SU-DHL-6 (cell line): ENCODE measurements at regions not wholly inside any gene's neighbourhood (a gene's known extent, or its start where the extent isn't known, plus 50 kb on each side); places are given as distances from the start of the nearest gene placed in this dataset.

Experiments
- H2AFZ ChIP-seq: fragments of 200-600 bp; sonication (generic); 2 replicates; pipeline ENCODE4 v1.6.1; 2014; ENCODE audit warnings: low read depth, mild to moderate bottlenecking, moderate library complexity, mixed read lengths, antibody characterized with exemption, low read length; ENCODE audit not compliant: severe bottlenecking
- H3F3A ChIP-seq: fragments of 200-600 bp; shearing (Covaris generic); 2 replicates; pipeline ENCODE4 v1.6.0; 2016; ENCODE audit warnings: antibody characterized with exemption, mild to moderate bottlenecking; ENCODE audit not compliant: insufficient read depth
- H3K27ac ChIP-seq: fragments of 200-600 bp; sonication (generic); 2 replicates; pipeline ENCODE4 v1.5.1; 2016; ENCODE audit warnings: low read depth, mild to moderate bottlenecking, low read length, moderate library complexity, mixed read lengths
- H3K27me3 ChIP-seq: fragments of 200-600 bp; sonication (generic), shearing (Covaris generic); 2 replicates; pipeline ENCODE4 v1.6.0; 2014; ENCODE audit warnings: mild to moderate bottlenecking, low read length
- H3K36me3 ChIP-seq: fragments of 200-600 bp; sonication (generic); 2 replicates; pipeline ENCODE4 v1.6.1; 2014; ENCODE audit warnings: mild to moderate bottlenecking, low read length, mixed read lengths
- H3K4me2 ChIP-seq: fragments of 300-600, 200-600 bp; shearing (Covaris generic), sonication (generic); 2 replicates; pipeline ENCODE4 v1.6.0; 2014; ENCODE audit warnings: low read length, low read depth, mild to moderate bottlenecking; ENCODE audit not compliant: poor library complexity, severe bottlenecking
- H3K4me3 ChIP-seq: fragments of 200-600 bp; sonication (generic); 2 replicates; pipeline ENCODE4 v1.5.1; 2014; ENCODE audit warnings: antibody characterized with exemption, low read length, mild to moderate bottlenecking, mixed read lengths; ENCODE audit not compliant: insufficient read depth, poor library complexity, severe bottlenecking
- H3K79me2 ChIP-seq: fragments of 200-600 bp; sonication (generic); 2 replicates; pipeline ENCODE4 v1.6.1; 2014; ENCODE audit warnings: mild to moderate bottlenecking, low read length, moderate library complexity; ENCODE audit not compliant: insufficient read depth
- H3K9ac ChIP-seq: fragments of 200-600 bp; sonication (generic); 2 replicates; pipeline ENCODE4 v1.7.0; 2014; ENCODE audit warnings: mild to moderate bottlenecking, low read length
- H3K9me2 ChIP-seq: fragments of 200-600 bp; sonication (generic); replicated peaks from 2 replicates; pipeline ENCODE4 v1.6.1; 2014; ENCODE audit warnings: low read length; ENCODE audit not compliant: insufficient read depth
- H3K9me3 ChIP-seq: fragments of 200-600 bp; sonication (generic); 2 replicates; pipeline ENCODE4 v1.6.1; 2014; ENCODE audit warnings: low read length, mixed read lengths; ENCODE audit not compliant: insufficient read depth
- H4K20me1 ChIP-seq: fragments of 200-600 bp; sonication (generic); 2 replicates; pipeline ENCODE4 v1.6.1; 2014; ENCODE audit warnings: low read depth, mild to moderate bottlenecking, antibody characterized with exemption, low read length, moderate library complexity, mixed read lengths
- CTCF ChIP-seq: fragments of 200-600 bp; sonication (generic); IDR thresholded peaks from one replicate; pipeline ENCODE4 v1.5.1; 2017; ENCODE audit warnings: antibody characterized with exemption, mild to moderate bottlenecking, low read length, moderate library complexity; ENCODE audit not compliant: insufficient read depth, poor library complexity, severe bottlenecking
- EZH2phosphoT487 ChIP-seq: fragments of 200-600 bp; sonication (generic), shearing (Covaris generic); conservative IDR thresholded peaks from 2 replicates; pipeline ENCODE4 v1.6.1; 2018; ENCODE audit warnings: mild to moderate bottlenecking, antibody characterized with exemption, low read length, moderate library complexity, mixed read lengths

GRCh38 chr3:191100516-191100915 lies 98.5 kb upstream of the OSTN start:
- Histone ChIP-seq H3K4me2 (no peak overlapping the region), H4K20me1 (no peaks in the 10 kb centered on the region), H3K79me2 (no peaks in the 10 kb centered on the region), H3K9me2 (no peaks in the 10 kb centered on the region), H3K27me3 (no peaks in the 10 kb centered on the region), H3K9ac (no peak overlapping the region), H3F3A (no peaks in the 10 kb centered on the region), H3K9me3 (no peaks in the 10 kb centered on the region), H3K27ac (no peak overlapping the region), H3K4me3 (no peak overlapping the region), H2AFZ (no peak overlapping the region), H3K36me3 (no peaks in the 10 kb centered on the region)
- TF ChIP-seq CTCF (no peak), EZH2phosphoT487 (no peak)

GRCh38 chr3:191094057-191094845 lies 104.8 kb upstream of the OSTN start:
- TF ChIP-seq EZH2phosphoT487 (no peak), CTCF (no peak)
- Histone ChIP-seq H4K20me1 (no peaks in the 10 kb centered on the region), H3K9me2 (no peaks in the 10 kb centered on the region), H2AFZ (no peak overlapping the region), H3K9me3 (no peaks in the 10 kb centered on the region), H3K4me3 (no peak overlapping the region), H3F3A (no peaks in the 10 kb centered on the region; the same call in 1 of the 2 replicates), H3K9ac (no peak overlapping the region), H3K79me2 (no peaks in the 10 kb centered on the region), H3K27me3 (no peaks in the 10 kb centered on the region), H3K4me2 (no peak overlapping the region), H3K27ac (no peak overlapping the region), H3K36me3 (no peaks in the 10 kb centered on the region)

- Histone ChIP-seq H4K20me1 (no peaks in the 10 kb centered on the region), H3K27me3 (no peaks in the 10 kb centered on the region), H3K79me2 (no peaks in the 10 kb centered on the region), H3F3A (no peaks in the 10 kb centered on the region), H2AFZ (no peak overlapping the region), H3K36me3 (no peaks in the 10 kb centered on the region), H3K9me3 (no peaks in the 10 kb centered on the region), H3K4me2 (no peak overlapping the region), H3K4me3 (no peak overlapping the region), H3K27ac (no peak overlapping the region), H3K9ac (no peak overlapping the region), H3K9me2 (no peaks in the 10 kb centered on the region)
- no peak for TF ChIP-seq CTCF
- no peak for TF ChIP-seq EZH2phosphoT487
These were observed 111.7 kb upstream of the OSTN start for GRCh38 chr3:191087391-191087790.
